GM12878 (cell line): ENCODE measurements at regions not wholly inside any gene's neighbourhood (a gene's known extent, or its start where the extent isn't known, plus 50 kb on each side); places are given as distances from the start of the nearest gene placed in this dataset.

Experiments used
- EZH2 ChIP-seq: IDR thresholded peaks from 2 replicates; pipeline ENCODE4 v1.6.1; 2012; ENCODE audit warnings: low read depth, mild to moderate bottlenecking, control low read depth, inconsistent platforms, low read length, borderline replicate concordance; ENCODE audit not compliant: control insufficient read depth
- MXI1 ChIP-seq: fragments of 150-350 bp; IDR thresholded peaks from 2 replicates; pipeline ENCODE4 v1.6.1; 2011; ENCODE audit warnings: low read depth, mild to moderate bottlenecking, inconsistent platforms, low read length, improper control_type of control experiment
- TF ChIP-seq, protein P1 (sequence below): fragments of 450-650 bp; formaldehyde crosslinking; IDR thresholded peaks from 2 replicates; pipeline ENCODE4 v1.4.0; 2020; ENCODE audit warnings: mild to moderate bottlenecking, moderate library complexity
- TF ChIP-seq, protein P2 (sequence below), 3 experiments: IDR thresholded peaks in 2 of 3; conservative IDR thresholded peaks in 1 of 3; 2 replicates each; pipeline ENCODE4 v1.5.1; 2011; ENCODE audit warnings: low read depth in 3 of 3, low read length in 3 of 3, mild to moderate bottlenecking in 3 of 3, control low read depth in 2 of 3, moderate library complexity in 2 of 3, inconsistent platforms in 1 of 3, mixed read lengths in 1 of 3; ENCODE audit not compliant: control insufficient read depth in 2 of 3, insufficient read depth in 1 of 3; ENCODE audit errors: extremely low read depth in 1 of 3

DNA sequence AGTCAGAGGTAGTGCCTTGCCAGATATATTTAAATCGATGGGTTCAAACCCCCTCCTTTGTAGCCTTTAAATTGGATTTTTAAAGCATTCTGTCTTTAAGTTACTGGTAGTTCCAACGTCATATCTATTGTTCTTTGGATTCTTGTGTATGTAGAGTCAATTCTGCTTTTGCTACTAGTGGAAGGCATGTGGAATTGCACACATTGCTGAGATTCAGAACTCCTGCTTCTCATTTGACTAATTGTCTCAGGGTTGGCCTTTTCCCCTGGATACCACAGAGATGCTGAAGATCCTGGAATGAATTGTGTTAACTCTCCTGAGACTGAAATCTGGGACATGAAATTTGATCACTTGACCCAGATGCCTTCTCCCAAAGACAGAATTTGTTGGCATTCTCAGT, 328.3 kb upstream of the RPS6KA3 start:
- TF ChIP-seq, protein P1, sequence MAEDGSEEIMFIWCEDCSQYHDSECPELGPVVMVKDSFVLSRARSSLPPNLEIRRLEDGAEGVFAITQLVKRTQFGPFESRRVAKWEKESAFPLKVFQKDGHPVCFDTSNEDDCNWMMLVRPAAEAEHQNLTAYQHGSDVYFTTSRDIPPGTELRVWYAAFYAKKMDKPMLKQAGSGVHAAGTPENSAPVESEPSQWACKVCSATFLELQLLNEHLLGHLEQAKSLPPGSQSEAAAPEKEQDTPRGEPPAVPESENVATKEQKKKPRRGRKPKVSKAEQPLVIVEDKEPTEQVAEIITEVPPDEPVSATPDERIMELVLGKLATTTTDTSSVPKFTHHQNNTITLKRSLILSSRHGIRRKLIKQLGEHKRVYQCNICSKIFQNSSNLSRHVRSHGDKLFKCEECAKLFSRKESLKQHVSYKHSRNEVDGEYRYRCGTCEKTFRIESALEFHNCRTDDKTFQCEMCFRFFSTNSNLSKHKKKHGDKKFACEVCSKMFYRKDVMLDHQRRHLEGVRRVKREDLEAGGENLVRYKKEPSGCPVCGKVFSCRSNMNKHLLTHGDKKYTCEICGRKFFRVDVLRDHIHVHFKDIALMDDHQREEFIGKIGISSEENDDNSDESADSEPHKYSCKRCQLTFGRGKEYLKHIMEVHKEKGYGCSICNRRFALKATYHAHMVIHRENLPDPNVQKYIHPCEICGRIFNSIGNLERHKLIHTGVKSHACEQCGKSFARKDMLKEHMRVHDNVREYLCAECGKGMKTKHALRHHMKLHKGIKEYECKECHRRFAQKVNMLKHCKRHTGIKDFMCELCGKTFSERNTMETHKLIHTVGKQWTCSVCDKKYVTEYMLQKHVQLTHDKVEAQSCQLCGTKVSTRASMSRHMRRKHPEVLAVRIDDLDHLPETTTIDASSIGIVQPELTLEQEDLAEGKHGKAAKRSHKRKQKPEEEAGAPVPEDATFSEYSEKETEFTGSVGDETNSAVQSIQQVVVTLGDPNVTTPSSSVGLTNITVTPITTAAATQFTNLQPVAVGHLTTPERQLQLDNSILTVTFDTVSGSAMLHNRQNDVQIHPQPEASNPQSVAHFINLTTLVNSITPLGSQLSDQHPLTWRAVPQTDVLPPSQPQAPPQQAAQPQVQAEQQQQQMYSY (CRISPR knock-in tag), result no peak
- TF ChIP-seq EZH2 (no peak), MXI1 (no peak)
- TF ChIP-seq, protein P2, sequence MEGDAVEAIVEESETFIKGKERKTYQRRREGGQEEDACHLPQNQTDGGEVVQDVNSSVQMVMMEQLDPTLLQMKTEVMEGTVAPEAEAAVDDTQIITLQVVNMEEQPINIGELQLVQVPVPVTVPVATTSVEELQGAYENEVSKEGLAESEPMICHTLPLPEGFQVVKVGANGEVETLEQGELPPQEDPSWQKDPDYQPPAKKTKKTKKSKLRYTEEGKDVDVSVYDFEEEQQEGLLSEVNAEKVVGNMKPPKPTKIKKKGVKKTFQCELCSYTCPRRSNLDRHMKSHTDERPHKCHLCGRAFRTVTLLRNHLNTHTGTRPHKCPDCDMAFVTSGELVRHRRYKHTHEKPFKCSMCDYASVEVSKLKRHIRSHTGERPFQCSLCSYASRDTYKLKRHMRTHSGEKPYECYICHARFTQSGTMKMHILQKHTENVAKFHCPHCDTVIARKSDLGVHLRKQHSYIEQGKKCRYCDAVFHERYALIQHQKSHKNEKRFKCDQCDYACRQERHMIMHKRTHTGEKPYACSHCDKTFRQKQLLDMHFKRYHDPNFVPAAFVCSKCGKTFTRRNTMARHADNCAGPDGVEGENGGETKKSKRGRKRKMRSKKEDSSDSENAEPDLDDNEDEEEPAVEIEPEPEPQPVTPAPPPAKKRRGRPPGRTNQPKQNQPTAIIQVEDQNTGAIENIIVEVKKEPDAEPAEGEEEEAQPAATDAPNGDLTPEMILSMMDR (IDR thresholded peaks at IDR 0.05 in 2 of 3, conservative IDR thresholded peaks at IDR 0.05 in 1 of 3; ENCODE audit: control insufficient read depth in 2 of 3, extremely low read depth in 1 of 3, insufficient read depth in 1 of 3, low read depth in 3 of 3, low read length in 3 of 3), result no peak
